Peyer's patch (tissue), 4 donors: ENCODE measurements at regions not wholly inside any gene's neighbourhood (a gene's known extent, or its start where the extent isn't known, plus 50 kb on each side); places are given as distances from the start of the nearest gene placed in this dataset.
A peak's percentile ranks its signal among the peaks of the same experiment; 100 is the strongest.

ENCODE experiments used
- DNase-seq, 3 donors: peaks; one replicate each; pipeline ENCODE4 v3.0.0-alpha.2; 2017 to 2019
- H3K27ac ChIP-seq, 4 donors: fragments of 200-600 bp; sonication (generic); one replicate each; pipeline ENCODE4 v1.5.1; 2016 to 2019
- H3K27me3 ChIP-seq, 2 donors: fragments of 200-600 bp; sonication (generic); one replicate each; pipeline ENCODE4 v1.5.1; 2019
- H3K36me3 ChIP-seq, 3 donors: fragments of 200-600 bp; sonication (generic); one replicate each; pipeline ENCODE4 v1.5.1; 2016 to 2019
- H3K4me1 ChIP-seq, 4 donors: fragments of 200-600 bp; sonication (generic); one replicate each; pipeline ENCODE4 v1.5.1; 2016 to 2019
- H3K4me3 ChIP-seq, 4 donors: fragments of 200-600 bp; sonication (generic); 1 replicate in 3 of 4; 2 replicates in 1 of 4; pipeline ENCODE4 v1.5.1; 2016 to 2019; ENCODE audit warnings: mild to moderate bottlenecking in 1 of 4
- H3K9me3 ChIP-seq, 4 donors: fragments of 200-600 bp; sonication (generic); one replicate each; pipeline ENCODE4 v1.5.1; 2016 to 2019; ENCODE audit warnings: mild to moderate bottlenecking in 1 of 4
- CTCF ChIP-seq, 6 experiments: fragments of 450-650 bp in 4 of 6; fragments of 200-600 bp in 2 of 6; sonication (generic) in 1 of 6; IDR thresholded peaks; one replicate each; pipeline ENCODE4 v1.5.1; 2017 to 2019; ENCODE audit warnings: antibody characterized with exemption in 6 of 6, mild to moderate bottlenecking in 3 of 6, moderate library complexity in 1 of 6
- POLR2A ChIP-seq, 2 donors: fragments of 450-650 bp; IDR thresholded peaks; one replicate each; pipeline ENCODE4 v1.5.1; 2017; ENCODE audit warnings: antibody characterized with exemption in 2 of 2, mild to moderate bottlenecking in 2 of 2, moderate library complexity in 2 of 2

GRCh38 chr13:110811008-110811720, 97.7 kb downstream of the ING1 start:
- TF ChIP-seq POLR2A (IDR thresholded peaks at IDR 0.05) (no peak), CTCF (IDR thresholded peaks at IDR 0.05) (no peak)
- Histone ChIP-seq H3K4me3 (no peak overlapping the region), H3K36me3 (no peaks in the 10 kb centered on the region), H3K27ac (no peak overlapping the region), H3K27me3 (peaks cover 0 to 7% of the 10 kb centered on the region in 2 donors), H3K4me1 (no peaks in the 10 kb centered on the region), H3K9me3 (no peaks in the 10 kb centered on the region)
- no peak for DNase-seq

- DNase-seq = no peak
- TF ChIP-seq CTCF (IDR thresholded peaks at IDR 0.05) (no peak), POLR2A (IDR thresholded peaks at IDR 0.05) (no peak)
- H3K4me1 ChIP-seq = no peaks in the 10 kb centered on the region
- H3K27me3 ChIP-seq = peaks cover 0 to 7% of the 10 kb centered on the region in 2 donors
- H3K27ac ChIP-seq = no peak overlapping the region
- H3K36me3 ChIP-seq = no peaks in the 10 kb centered on the region
- H3K4me3 ChIP-seq = no peak overlapping the region
- H3K9me3 ChIP-seq = no peaks in the 10 kb centered on the region
Observed at GRCh38 chr13:110811771-110812120, 98.2 kb downstream of the ING1 start.

DNA sequence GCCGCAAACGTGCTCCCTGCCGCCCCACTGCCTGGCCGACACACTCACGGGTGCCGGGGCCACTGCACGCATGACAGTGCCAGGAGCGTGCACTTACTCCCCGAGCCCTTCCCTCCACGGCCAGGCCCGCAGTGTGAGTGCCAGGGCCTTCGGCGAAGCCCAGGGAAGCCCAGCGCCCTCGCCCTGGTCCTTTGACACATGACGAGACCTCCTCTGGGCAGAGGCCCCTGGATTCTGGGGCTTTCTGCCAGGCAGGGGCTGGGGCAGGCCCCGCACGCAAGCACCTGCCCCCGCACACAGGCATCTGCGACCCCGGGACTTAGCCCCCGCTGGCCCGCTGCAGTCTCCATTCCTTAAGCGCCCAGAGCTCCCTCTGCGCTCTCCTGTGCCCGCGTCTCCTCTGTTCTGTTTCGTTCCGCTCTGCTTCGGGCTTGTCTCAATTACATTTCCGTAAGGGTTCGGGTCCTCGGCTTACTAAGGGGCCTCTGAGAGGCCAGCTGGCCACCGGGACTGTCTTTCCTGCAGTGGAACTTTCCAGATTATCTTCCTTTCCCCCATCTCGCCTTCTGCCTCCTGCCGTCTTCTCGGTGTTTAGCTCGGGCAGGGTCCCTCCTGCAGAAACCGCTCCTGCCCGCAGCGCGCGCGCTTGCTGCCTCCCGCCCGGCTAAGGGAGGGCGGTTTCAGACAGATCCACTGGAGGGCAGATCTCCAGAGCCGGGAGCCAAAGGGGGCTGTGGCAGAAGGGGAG, 98.8 kb downstream of the ING1 start:
- Histone ChIP-seq H3K4me1 (no peaks in the 10 kb centered on the region), H3K27ac (no peak overlapping the region), H3K36me3 (no peaks in the 10 kb centered on the region), H3K9me3 (no peaks in the 10 kb centered on the region), H3K27me3 (peaks cover 0 to 7% of the 10 kb centered on the region in 2 donors), H3K4me3 (peak overlapping the region in 1 of 4 donors; percentile 24)
- TF ChIP-seq CTCF (IDR thresholded peaks at IDR 0.05) (no peak), POLR2A (IDR thresholded peaks at IDR 0.05) (no peak)
- no peak for DNase-seq

GRCh38 chr13:110812869-110813645, 99.6 kb downstream of the ING1 start:
- Histone ChIP-seq H3K4me3 (peak overlapping the region in 1 of 4 donors; percentile 24), H3K27me3 (peaks cover 0 to 7% of the 10 kb centered on the region in 2 donors), H3K4me1 (no peaks in the 10 kb centered on the region), H3K27ac (no peak overlapping the region), H3K9me3 (no peaks in the 10 kb centered on the region), H3K36me3 (no peaks in the 10 kb centered on the region)
- TF ChIP-seq CTCF (IDR thresholded peaks at IDR 0.05) = no peak
- TF ChIP-seq POLR2A (IDR thresholded peaks at IDR 0.05) = no peak
- DNase-seq = no peak

DNA sequence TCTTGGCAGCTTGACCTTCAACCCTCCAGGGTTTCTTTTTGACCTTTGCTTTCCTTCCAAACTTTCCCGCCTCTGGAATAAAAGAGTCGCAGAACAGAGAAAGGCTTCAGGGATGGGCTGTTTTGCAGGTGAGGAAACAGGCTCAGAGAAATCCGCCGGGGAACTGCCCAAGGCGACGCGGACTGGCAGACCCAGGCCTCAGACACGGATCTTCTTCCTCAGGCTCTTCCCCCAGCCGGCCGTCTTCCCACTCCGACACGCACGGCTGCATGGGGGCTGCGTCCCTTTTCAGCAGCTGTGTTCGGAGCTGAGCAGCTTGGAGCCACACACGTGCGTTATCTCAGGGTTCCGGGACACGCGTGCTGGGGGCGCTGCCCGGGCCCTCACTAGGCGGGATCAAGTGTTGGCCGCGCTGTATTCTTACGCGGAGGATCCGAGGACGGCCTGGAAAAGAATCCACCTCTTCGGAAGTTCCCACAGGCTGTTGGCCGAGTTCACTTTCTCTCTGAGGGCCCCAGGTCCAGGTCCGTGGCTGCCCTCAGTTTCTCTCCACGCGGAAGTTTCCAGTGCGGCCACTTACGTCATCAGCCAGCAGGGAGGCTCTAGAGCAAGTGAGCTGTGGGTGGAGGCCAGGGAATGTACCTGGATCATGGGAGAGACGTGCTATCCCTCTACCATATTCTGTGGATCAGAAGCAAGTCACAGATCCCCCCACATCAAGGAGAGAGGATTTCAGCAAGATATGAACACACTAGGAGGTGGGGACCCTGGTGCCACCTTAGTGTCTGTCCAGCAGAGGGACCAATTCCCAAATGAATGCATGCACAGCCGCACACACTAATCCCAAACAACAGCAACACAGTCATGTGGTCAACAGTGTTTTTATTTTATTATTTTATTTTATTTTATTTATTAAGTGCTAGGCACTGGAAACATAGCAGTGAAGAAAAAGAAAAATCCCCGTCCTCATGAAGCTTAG, 100.4 kb downstream of the ING1 start:
- TF ChIP-seq POLR2A (IDR thresholded peaks at IDR 0.05) = no peak
- TF ChIP-seq CTCF (IDR thresholded peaks at IDR 0.05) = no peak
- Histone ChIP-seq H3K27me3 (peaks cover 0 to 7% of the 10 kb centered on the region in 2 donors), H3K36me3 (no peaks in the 10 kb centered on the region), H3K27ac (no peak overlapping the region), H3K4me3 (no peak overlapping the region), H3K9me3 (no peaks in the 10 kb centered on the region), H3K4me1 (no peaks in the 10 kb centered on the region)
- DNase-seq = no peak
